NCI-H1930 (cell line): ENCODE measurements at regions not wholly inside any gene's neighbourhood (a gene's known extent, or its start where the extent isn't known, plus 50 kb on each side); places are given as distances from the start of the nearest gene placed in this dataset.
"Not testable (repeated sequence)": the region's sequence is repeated elsewhere in the genome, so short reads cannot be mapped to it uniquely, and the experiment has no call there.

Experiments used
- DNase-seq, 2 experiments: peaks; one replicate each; lab custom pipeline; 2025; lab: John Stamatoyannopoulos, UW

GRCh38 chr4:162943263-162943662 lies 223.4 kb downstream of the NAF1 start:
- DNase-seq = no peak

- no peak for DNase-seq
These were observed 227.8 kb downstream of the NAF1 start for GRCh38 chr4:162938738-162939485.

DNA sequence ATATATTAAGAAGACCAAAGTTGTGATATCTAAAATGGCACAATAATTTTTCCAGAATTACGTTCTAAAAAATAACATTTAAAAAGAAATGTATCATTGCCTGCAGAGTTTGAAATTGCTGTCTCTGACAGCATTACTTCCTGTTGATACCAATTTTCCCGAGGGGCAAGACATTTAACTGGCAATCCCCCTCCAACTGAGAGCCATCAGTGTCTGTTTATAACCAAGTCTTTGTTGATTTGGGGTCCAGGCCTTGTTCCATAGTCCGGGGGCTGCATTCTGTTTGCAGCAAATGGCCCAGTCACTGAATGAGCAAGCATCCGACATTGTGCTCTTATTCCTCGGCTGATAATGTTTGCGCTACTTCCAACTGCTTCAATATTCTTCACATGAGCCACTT lies 231.5 kb downstream of the NAF1 start:
- no peak for DNase-seq

DNA sequence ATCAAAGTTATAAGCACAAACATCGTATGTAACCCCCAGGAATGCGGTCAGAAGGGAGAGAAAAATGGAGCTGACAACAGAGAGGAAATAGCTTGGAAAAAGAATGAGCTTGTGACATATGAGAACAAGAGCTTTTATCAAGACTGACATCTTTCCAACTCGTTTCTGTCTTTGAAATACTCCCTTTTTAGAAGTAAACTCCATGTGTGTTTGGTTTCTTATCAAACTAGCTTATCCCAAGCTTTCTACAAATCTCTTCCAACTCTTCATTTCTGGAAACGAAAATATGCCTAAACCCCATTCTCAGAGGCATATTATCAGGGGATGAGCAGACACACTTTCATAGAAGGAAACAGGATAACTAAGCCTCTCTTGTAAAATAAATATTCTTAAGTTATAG lies 235.4 kb downstream of the NAF1 start:
- DNase-seq = no peak

GRCh38 chr4:162921178-162921785 lies 245.4 kb downstream of the NAF1 start:
- DNase-seq = no peak

DNA sequence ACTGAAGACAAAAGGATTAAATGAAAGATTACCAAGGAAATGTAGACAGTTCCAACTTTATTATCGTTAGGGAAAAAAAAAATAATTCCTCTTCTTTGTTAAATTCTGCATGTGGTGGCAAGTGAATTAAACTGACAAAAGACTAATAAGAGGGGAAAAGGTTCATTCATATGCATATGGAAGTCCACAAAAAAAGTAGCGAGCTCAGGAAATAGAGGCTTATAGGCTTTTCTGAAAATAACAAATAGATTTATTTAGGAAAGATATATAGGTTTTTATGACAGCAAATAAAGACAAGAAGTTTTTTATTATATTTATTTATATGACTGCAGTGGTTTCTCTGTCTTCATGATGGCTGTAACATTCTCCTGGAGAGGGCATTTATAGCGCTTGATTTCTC lies 246.0 kb downstream of the NAF1 start:
- DNase-seq = no peak

GRCh38 chr4:162912482-162912881 lies 254.2 kb downstream of the NAF1 start:
- DNase-seq = no peak

DNA sequence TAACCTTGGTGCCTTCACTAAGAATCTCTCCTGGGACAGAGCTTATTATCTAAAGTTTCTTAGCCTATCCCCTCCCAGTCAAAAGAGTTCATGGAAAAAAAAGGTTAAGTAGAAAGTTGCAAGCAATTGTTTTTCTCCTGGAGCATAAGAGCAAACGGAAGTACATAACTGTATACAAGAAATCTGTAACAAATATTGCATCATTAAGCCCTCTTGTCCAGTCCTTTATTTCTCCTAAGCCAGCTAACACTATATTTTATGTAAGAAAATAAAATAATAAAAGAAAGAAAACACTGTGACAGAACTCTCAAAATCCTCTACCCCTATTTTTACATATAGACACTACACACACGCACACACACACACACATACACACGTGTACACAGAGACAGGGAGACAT lies 255.3 kb downstream of the NAF1 start:
- no peak for DNase-seq

DNA sequence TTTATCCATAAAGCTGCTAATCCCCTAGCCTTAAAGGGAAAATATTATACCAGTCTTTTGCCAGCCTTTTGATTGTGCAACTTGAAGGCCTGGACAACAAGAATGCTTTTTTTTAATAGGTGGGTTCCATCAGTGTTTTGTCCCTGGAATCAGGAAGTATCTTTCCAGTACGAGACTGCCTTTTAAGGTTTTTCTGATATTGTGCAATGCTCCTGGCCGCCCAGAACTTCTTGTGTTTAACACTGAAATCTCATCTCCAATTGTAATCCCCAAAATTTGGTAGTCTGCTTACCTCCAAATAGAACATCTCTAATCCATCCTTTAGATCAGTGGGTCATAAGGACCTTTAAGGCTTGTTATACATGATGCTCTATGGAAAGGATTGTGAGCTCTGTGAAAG lies 256.7 kb downstream of the NAF1 start:
- DNase-seq = no peak

DNA sequence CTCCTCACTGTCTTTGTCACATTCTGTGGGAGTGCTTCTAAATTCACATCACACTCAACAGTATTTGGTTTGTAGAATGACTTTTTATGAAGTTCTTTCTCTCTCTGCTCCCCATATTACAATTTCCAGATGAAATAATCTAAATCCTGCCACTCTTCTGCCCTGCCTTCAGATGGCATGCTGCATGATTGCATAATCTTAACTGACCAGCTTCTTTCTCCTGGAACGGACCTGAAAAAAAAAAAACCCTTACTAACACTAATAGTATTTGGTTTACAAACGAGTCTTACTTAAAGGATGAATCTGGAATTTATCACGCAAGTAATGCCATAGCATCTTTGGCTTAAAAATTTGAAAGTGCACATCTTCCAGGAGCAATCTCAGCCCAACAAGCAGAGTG lies 272.3 kb downstream of the NAF1 start:
- DNase-seq = no peak

DNA sequence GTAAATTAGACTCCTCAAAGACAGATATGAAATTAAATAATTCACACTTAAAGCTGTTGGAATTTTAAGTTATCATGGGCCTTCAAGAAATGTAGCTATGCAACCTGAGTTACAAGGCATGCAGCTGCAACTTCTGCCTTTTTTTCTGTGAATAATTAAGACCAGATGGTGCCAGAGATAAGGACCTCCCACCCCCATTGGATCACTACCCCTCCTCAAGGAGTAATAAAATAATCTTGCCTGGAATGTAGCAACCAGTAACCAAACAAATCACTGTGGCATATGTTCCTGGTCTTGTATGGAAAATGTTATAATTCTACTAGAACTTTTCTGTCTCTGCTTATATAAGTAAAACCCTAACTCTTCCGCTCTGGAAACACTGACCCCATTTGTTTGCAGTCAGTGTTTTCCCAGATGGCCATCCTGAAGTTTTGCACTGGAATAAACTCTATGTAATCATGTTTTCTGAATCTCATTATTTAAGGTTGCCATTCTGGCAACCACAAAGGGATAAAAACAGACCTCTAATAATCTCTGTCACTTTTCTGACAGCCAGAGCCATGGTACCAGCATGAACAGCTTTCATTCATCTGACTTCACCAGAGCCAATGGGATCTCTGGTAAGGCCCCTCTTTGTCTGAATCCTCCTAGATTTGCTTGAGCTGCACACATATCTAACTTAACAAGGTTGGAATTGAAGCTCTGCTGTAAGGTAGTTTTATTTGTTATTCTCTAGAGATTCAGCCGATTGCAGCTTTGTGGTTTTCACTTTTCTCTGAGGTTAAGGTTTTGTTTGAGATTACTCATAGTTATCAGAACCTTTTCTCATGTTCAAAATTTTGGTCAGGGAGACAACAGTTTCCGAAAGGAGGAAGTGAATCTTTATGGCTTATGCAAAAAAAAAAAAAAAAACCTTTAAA lies 274.6 kb downstream of the NAF1 start:
- no peak for DNase-seq

DNA sequence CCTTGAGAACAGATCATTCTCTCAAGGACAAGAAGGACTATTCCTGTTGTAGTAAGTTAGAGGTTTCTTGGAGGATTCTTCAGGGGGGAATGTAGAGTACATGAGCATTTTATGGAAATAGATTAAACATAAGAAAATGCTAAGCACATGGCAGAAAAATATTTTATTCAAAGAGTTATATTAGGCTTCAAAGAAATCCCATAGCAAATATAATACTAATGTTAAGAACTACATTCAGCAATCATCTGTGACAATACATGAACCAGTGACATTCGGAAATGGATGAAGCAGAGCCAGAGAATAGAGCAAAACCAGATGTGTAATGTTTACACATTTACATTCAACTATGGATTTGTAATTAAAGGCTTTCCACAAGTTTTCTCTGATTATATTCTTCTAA lies 288.6 kb downstream of the NAF1 start:
- no peak for DNase-seq

DNA sequence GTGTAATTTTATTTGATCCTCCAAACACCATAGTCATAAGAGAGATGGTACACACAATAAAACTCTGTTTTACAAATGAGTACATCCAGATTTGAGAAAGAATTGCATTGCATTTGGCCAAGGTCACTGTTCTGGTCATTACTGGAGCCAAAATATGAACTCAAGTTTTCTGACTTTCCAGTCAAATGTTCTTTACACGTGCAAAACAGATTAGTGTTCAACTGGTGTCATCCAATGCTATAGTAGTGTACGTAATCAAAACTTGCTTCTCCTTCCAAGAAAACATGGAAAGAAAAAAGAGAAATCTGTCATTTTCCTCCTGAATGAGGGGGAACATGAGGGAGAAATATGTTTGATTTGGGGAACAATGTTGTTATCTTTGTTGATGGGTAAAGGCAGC lies 291.9 kb downstream of the NAF1 start:
- no peak for DNase-seq

DNA sequence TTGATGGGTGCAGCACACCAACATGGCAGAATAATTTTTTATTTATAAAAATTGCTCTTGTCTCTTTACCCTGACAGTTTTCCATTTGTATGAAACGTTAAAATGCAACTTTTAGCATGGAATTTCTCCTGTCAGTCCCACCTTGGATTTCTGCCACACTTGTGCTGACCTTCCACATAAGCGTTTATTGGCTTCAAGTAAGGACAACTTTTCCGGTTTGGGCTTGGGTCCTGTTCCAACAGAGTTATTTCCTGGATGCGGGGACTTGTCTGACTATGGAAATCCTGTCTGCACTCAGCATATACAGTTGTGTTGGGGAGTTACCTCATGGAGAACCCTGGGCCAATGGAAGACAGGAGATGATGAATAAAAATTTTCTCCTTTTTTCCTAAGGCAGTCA lies 294.7 kb downstream of the NAF1 start:
- DNase-seq = no peak

DNA sequence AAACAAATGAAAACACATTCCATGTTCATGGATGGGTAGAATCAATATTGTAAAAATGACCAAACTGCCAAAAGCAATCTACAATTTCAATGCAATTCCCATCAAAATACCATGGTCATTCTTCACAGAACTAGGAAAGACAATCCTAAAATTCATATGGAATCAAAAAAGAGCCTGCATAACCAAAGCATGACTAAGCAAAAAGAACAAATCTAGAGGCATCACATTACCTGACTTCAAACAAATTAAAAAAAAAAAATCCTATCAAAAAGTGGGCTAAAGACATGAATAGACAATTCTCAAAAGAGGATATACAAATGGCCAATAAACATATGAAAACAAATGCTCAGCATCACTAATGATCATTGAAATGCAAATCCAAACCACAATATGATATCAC lies 297.5 kb downstream of the NAF1 start:
- DNase-seq = no peak

- no peak for DNase-seq
These were observed 300.1 kb downstream of the NAF1 start for GRCh38 chr4:162866565-162866964.

GRCh38 chr4:162865102-162865501 lies 301.6 kb downstream of the NAF1 start:
- no peak for DNase-seq

DNA sequence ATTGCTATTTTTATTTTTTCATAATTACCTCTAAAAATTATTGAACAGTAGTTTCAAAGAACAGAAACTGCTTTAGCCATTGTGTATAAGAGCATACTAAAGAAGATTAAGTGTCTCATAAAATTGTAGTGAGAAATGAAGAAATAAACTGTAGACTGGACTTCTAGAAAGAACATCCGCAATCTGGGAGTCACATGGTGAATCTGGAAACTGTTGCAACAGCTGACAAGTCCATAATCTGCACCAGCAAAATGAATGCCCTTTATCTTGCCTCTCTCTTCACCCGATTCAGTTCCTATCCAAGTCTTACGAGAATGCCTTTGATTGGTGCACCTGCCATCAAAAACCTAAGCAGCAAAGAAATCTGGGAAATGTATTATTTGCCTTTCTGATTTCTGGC lies 312.9 kb downstream of the NAF1 start:
- DNase-seq = no peak

DNA sequence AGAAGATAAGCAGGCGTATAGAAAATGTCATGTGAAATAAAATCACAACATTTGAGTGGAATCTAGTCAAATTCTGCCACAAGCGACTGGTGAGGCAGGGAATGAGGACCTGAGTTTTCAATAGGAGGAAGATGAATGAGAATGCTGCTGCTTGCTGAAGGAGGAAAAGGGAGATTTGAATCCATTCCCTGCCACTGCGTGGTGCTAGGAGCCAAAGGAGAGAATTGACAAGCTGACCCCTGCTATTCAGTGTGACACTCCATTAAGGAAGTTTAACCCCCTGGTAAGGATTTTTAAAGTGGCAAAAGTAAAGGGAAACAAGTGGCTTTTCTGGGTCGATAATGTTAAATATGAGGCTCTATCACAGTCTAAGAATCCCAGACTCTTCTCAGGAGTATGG lies 314.0 kb downstream of the NAF1 start:
- no peak for DNase-seq

GRCh38 chr4:162851241-162851758 lies 315.4 kb downstream of the NAF1 start:
- not testable (repeated sequence) for DNase-seq

- DNase-seq = no peak
These were observed 316.8 kb downstream of the NAF1 start for GRCh38 chr4:162849937-162850336.

DNA sequence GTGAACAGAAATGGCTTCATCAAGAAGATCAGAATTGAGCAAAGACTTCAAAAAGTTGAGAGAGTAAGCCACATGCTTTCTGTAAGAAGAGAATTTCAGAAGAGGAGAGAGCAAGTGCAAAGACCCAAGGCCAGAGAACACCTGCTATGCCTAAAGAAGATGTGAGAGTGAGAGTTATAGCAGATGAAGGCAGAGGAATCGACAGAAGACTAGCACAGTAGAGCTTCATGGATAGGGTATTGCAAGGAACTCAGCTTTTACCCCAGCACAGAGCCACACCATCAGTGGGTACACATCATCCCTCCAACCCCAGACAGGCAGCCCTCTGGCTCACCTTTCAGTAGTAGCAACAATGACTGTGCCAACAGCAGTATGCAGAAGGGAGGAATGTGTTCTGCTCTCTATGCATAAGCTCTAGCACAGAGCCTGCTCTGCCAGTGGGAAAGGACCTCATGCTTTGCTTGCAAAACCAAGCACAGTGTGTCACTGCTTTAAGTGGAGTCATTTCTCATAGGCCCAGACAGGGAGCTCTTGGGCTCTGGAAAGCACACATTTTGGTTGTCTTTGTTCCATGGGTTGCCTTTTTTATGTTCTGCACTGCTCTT lies 318.6 kb downstream of the NAF1 start:
- DNase-seq = no peak
